K562 (cell line): ENCODE measurements at regions not wholly inside any gene's neighbourhood (a gene's known extent, or its start where the extent isn't known, plus 50 kb on each side); places are given as distances from the start of the nearest gene placed in this dataset.

Experiments used
- BRD4 ChIP-seq: fragments of 200-600 bp; sonication (generic); IDR thresholded peaks from 2 replicates; pipeline ENCODE4 v1.6.1; 2017; ENCODE audit warnings: inconsistent platforms
- CBX2 ChIP-seq: fragments of 200-600 bp; sonication (generic); IDR thresholded peaks from one replicate; pipeline ENCODE4 v1.6.1; 2012; ENCODE audit warnings: mild to moderate bottlenecking, low read length, inconsistent platforms; ENCODE audit not compliant: insufficient read depth, poor library complexity, severe bottlenecking
- ELF1 ChIP-seq: fragments of 200-800 bp; sonication (Bioruptor generic); IDR thresholded peaks from 2 replicates; pipeline ENCODE4 v1.6.1; 2016; ENCODE audit warnings: missing genetic modification characterization, missing compliant biosample characterization
- EP300 ChIP-seq: IDR thresholded peaks from 2 replicates; pipeline ENCODE4 v1.6.1; 2012; ENCODE audit warnings: low read length, improper control_type of control experiment
- GTF2F1 ChIP-seq: IDR thresholded peaks from 2 replicates; pipeline ENCODE4 v1.6.1; 2011; ENCODE audit warnings: low read depth, low read length, improper control_type of control experiment
- NFYB ChIP-seq: IDR thresholded peaks from 2 replicates; pipeline ENCODE4 v1.6.1; 2011; ENCODE audit warnings: mild to moderate bottlenecking, moderate library complexity; ENCODE audit not compliant: insufficient read length; ENCODE audit errors: extremely low read depth
- NR1H2 ChIP-seq: sonication (generic); formaldehyde crosslinking; IDR thresholded peaks from 2 replicates; pipeline ENCODE4 v1.4.0; 2020; ENCODE audit warnings: mild to moderate bottlenecking, missing genetic modification reagents
- POLR2A ChIP-seq: fragments of 450-650 bp; conservative IDR thresholded peaks from 2 replicates; pipeline ENCODE4 v1.6.1; 2016
- TF ChIP-seq, protein P1 (sequence below): sonication (generic); formaldehyde crosslinking; IDR thresholded peaks from 2 replicates; pipeline ENCODE4 v1.8.1; 2022; ENCODE audit warnings: missing genetic modification reagents
- TF ChIP-seq, protein P2 (sequence below): sonication (generic); formaldehyde crosslinking; IDR thresholded peaks from 2 replicates; pipeline ENCODE4 v1.8.0; 2023; ENCODE audit warnings: missing genetic modification reagents, mild to moderate bottlenecking, borderline replicate concordance
- TF ChIP-seq, protein P3 (sequence below): sonication (generic); formaldehyde crosslinking; IDR thresholded peaks from 2 replicates; pipeline ENCODE4 v1.9.0; 2022; ENCODE audit warnings: mild to moderate bottlenecking, missing genetic modification reagents
- TF ChIP-seq, protein P4 (sequence below), 3 experiments: IDR thresholded peaks in 2 of 3; conservative IDR thresholded peaks in 1 of 3; 2 replicates each; pipeline ENCODE4 v1.5.1; 2011 to 2012; ENCODE audit warnings: low read length in 3 of 3, mild to moderate bottlenecking in 3 of 3, control low read depth in 2 of 3, improper control_type of control experiment in 1 of 3, inconsistent platforms in 1 of 3, low read depth in 1 of 3, mixed read lengths in 1 of 3, moderate library complexity in 1 of 3; ENCODE audit not compliant: insufficient read depth in 2 of 3

DNA sequence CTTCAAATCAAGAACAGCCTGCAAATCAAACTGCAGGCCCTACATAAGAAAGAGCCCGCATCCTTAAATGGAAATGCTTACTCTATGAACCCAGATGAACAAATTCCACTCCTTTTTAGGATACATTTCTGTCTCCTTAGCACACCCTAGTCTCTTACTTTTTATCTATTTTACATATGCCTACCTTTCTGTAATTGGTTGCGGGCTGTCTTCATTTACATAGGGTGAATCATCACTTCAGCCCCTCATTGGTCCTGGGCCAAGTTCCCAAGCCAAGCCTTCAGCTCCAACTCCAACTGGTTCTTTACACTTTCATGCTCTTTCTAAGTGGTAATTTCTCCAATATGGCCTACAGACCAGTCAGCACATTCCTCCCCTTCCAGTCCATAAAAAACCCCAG lies 219.3 kb downstream of the TRAM1L1 start:
- no peak for TF ChIP-seq POLR2A
- TF ChIP-seq, protein P1, sequence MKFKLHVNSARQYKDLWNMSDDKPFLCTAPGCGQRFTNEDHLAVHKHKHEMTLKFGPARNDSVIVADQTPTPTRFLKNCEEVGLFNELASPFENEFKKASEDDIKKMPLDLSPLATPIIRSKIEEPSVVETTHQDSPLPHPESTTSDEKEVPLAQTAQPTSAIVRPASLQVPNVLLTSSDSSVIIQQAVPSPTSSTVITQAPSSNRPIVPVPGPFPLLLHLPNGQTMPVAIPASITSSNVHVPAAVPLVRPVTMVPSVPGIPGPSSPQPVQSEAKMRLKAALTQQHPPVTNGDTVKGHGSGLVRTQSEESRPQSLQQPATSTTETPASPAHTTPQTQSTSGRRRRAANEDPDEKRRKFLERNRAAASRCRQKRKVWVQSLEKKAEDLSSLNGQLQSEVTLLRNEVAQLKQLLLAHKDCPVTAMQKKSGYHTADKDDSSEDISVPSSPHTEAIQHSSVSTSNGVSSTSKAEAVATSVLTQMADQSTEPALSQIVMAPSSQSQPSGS (CRISPR knock-in tag): no peak
- no peak for TF ChIP-seq NR1H2 (CRISPR knock-in tag)
- TF ChIP-seq GTF2F1: no peak
- TF ChIP-seq NFYB: no peak
- no peak for TF ChIP-seq BRD4
- TF ChIP-seq, protein P2, sequence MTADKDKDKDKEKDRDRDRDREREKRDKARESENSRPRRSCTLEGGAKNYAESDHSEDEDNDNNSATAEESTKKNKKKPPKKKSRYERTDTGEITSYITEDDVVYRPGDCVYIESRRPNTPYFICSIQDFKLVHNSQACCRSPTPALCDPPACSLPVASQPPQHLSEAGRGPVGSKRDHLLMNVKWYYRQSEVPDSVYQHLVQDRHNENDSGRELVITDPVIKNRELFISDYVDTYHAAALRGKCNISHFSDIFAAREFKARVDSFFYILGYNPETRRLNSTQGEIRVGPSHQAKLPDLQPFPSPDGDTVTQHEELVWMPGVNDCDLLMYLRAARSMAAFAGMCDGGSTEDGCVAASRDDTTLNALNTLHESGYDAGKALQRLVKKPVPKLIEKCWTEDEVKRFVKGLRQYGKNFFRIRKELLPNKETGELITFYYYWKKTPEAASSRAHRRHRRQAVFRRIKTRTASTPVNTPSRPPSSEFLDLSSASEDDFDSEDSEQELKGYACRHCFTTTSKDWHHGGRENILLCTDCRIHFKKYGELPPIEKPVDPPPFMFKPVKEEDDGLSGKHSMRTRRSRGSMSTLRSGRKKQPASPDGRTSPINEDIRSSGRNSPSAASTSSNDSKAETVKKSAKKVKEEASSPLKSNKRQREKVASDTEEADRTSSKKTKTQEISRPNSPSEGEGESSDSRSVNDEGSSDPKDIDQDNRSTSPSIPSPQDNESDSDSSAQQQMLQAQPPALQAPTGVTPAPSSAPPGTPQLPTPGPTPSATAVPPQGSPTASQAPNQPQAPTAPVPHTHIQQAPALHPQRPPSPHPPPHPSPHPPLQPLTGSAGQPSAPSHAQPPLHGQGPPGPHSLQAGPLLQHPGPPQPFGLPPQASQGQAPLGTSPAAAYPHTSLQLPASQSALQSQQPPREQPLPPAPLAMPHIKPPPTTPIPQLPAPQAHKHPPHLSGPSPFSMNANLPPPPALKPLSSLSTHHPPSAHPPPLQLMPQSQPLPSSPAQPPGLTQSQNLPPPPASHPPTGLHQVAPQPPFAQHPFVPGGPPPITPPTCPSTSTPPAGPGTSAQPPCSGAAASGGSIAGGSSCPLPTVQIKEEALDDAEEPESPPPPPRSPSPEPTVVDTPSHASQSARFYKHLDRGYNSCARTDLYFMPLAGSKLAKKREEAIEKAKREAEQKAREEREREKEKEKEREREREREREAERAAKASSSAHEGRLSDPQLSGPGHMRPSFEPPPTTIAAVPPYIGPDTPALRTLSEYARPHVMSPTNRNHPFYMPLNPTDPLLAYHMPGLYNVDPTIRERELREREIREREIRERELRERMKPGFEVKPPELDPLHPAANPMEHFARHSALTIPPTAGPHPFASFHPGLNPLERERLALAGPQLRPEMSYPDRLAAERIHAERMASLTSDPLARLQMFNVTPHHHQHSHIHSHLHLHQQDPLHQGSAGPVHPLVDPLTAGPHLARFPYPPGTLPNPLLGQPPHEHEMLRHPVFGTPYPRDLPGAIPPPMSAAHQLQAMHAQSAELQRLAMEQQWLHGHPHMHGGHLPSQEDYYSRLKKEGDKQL (CRISPR knock-in tag): no peak
- no peak for TF ChIP-seq ELF1
- no peak for TF ChIP-seq EP300
- TF ChIP-seq, protein P3, sequence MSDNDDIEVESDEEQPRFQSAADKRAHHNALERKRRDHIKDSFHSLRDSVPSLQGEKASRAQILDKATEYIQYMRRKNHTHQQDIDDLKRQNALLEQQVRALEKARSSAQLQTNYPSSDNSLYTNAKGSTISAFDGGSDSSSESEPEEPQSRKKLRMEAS: no peak
- no peak for TF ChIP-seq CBX2
- TF ChIP-seq, protein P4, sequence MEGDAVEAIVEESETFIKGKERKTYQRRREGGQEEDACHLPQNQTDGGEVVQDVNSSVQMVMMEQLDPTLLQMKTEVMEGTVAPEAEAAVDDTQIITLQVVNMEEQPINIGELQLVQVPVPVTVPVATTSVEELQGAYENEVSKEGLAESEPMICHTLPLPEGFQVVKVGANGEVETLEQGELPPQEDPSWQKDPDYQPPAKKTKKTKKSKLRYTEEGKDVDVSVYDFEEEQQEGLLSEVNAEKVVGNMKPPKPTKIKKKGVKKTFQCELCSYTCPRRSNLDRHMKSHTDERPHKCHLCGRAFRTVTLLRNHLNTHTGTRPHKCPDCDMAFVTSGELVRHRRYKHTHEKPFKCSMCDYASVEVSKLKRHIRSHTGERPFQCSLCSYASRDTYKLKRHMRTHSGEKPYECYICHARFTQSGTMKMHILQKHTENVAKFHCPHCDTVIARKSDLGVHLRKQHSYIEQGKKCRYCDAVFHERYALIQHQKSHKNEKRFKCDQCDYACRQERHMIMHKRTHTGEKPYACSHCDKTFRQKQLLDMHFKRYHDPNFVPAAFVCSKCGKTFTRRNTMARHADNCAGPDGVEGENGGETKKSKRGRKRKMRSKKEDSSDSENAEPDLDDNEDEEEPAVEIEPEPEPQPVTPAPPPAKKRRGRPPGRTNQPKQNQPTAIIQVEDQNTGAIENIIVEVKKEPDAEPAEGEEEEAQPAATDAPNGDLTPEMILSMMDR (IDR thresholded peaks at IDR 0.05 in 2 of 3, conservative IDR thresholded peaks at IDR 0.05 in 1 of 3; ENCODE audit: insufficient read depth in 2 of 3, low read depth in 1 of 3, low read length in 3 of 3): no peak
